Neural progenitor cell (in vitro differentiated cells): ENCODE measurements at regions not wholly inside any gene's neighbourhood (a gene's known extent, or its start where the extent isn't known, plus 50 kb on each side); places are given as distances from the start of the nearest gene placed in this dataset.
"Not testable (repeated sequence)": the region's sequence is repeated elsewhere in the genome, so short reads cannot be mapped to it uniquely, and the experiment has no call there.

ENCODE experiments used
- DNase-seq: peaks from one replicate; pipeline ENCODE4 v3.0.0-alpha.2; 2016; ENCODE audit warnings: low spot score
- H2AFZ ChIP-seq: fragments of 200-600 bp; sonication (generic); replicated peaks from 2 replicates; pipeline ENCODE4 v1.6.1; 2016; ENCODE audit warnings: antibody characterized with exemption
- H3F3A ChIP-seq: fragments of 200-600 bp; sonication (generic); 2 replicates; pipeline ENCODE4 v1.6.1; 2016; ENCODE audit warnings: antibody characterized with exemption, low read depth
- H3K27ac ChIP-seq: fragments of 200-600 bp; sonication (generic); 2 replicates; pipeline ENCODE4 v1.5.1; 2016; ENCODE audit warnings: mild to moderate bottlenecking
- H3K27me3 ChIP-seq: fragments of 200-600 bp; sonication (generic); 2 replicates; pipeline ENCODE4 v1.6.1; 2016; ENCODE audit warnings: mild to moderate bottlenecking, moderate library complexity
- H3K36me3 ChIP-seq: fragments of 200-600 bp; sonication (generic); 2 replicates; pipeline ENCODE4 v1.5.1; 2016
- H3K4me1 ChIP-seq: fragments of 200-600 bp; sonication (generic); 2 replicates; pipeline ENCODE4 v1.6.1; 2016; ENCODE audit warnings: mixed run types
- H3K4me2 ChIP-seq: fragments of 200-600 bp; sonication (generic); 2 replicates; pipeline ENCODE4 v1.6.1; 2016
- H3K4me3 ChIP-seq: fragments of 200-600 bp; sonication (generic); 2 replicates; pipeline ENCODE4 v1.5.1; 2016
- H3K79me2 ChIP-seq: fragments of 200-600 bp; sonication (generic); 2 replicates; pipeline ENCODE4 v1.6.1; 2016; ENCODE audit warnings: low read depth
- H3K9ac ChIP-seq: fragments of 200-600 bp; sonication (generic); 2 replicates; pipeline ENCODE4 v1.6.1; 2016
- H3K9me3 ChIP-seq: fragments of 200-600 bp; sonication (generic); 2 replicates; pipeline ENCODE4 v1.5.1; 2016; ENCODE audit warnings: low read depth
- H4K20me1 ChIP-seq: fragments of 200-600 bp; sonication (generic); 2 replicates; pipeline ENCODE4 v1.6.1; 2016; ENCODE audit warnings: low read depth
- H3K27ac Mint-ChIP-seq: 3 replicates; pipeline ENCODE4 v1.8.0; 2021; ENCODE audit warnings: mixed read lengths
- H3K27me3 Mint-ChIP-seq: 2 replicates; pipeline ENCODE4 v1.8.0; 2022; ENCODE audit warnings: low read depth, mild to moderate bottlenecking, inconsistent platforms, moderate library complexity, mixed read lengths; ENCODE audit not compliant: insufficient read depth
- H3K36me3 Mint-ChIP-seq: 3 replicates; pipeline ENCODE4 v1.8.0; 2021; ENCODE audit warnings: mixed read lengths
- H3K4me1 Mint-ChIP-seq: 3 replicates; pipeline ENCODE4 v1.8.0; 2021; ENCODE audit warnings: mixed read lengths
- H3K4me3 Mint-ChIP-seq: 3 replicates; pipeline ENCODE4 v1.8.0; 2021; ENCODE audit warnings: mild to moderate bottlenecking, moderate library complexity, mixed read lengths
- H3K9me3 Mint-ChIP-seq: 3 replicates; pipeline ENCODE4 v1.8.0; 2020; ENCODE audit warnings: mixed read lengths
- EZH2 ChIP-seq: fragments of 200-600 bp; sonication (generic); IDR thresholded peaks from 2 replicates; pipeline ENCODE4 v1.6.1; 2017; ENCODE audit warnings: antibody characterized with exemption, mild to moderate bottlenecking, moderate library complexity
- EZH2phosphoT487 ChIP-seq: fragments of 200-600 bp; sonication (generic); IDR thresholded peaks from 2 replicates; pipeline ENCODE4 v1.6.1; 2017; ENCODE audit warnings: antibody characterized with exemption
- TF ChIP-seq, protein P1 (sequence below): fragments of 200-600 bp; sonication (generic); IDR thresholded peaks from 2 replicates; pipeline ENCODE4 v1.5.1; 2017; ENCODE audit warnings: antibody characterized with exemption, mild to moderate bottlenecking

- H3K4me1 Mint-ChIP-seq = no peaks in the 10 kb centered on the region
- Histone ChIP-seq H3K27me3 (no peaks in the 10 kb centered on the region), H3K9ac (no peak overlapping the region), H3K4me1 (no peaks in the 10 kb centered on the region), H3K9me3 (no peaks in the 10 kb centered on the region), H3K36me3 (no peaks in the 10 kb centered on the region), H4K20me1 (no peaks in the 10 kb centered on the region), H3K4me3 (no peak overlapping the region), H3K27ac (no peak overlapping the region), H3K79me2 (no peaks in the 10 kb centered on the region), H3F3A (no peaks in the 10 kb centered on the region), H2AFZ (no peak overlapping the region), H3K4me2 (no peak overlapping the region)
- H3K36me3 Mint-ChIP-seq = no peaks in the 10 kb centered on the region
- peaks cover 2% of the 10 kb centered on the region for H3K27me3 Mint-ChIP-seq
- no peak overlapping the region for H3K4me3 Mint-ChIP-seq
- H3K27ac Mint-ChIP-seq = no peak overlapping the region
- TF ChIP-seq, protein P1, sequence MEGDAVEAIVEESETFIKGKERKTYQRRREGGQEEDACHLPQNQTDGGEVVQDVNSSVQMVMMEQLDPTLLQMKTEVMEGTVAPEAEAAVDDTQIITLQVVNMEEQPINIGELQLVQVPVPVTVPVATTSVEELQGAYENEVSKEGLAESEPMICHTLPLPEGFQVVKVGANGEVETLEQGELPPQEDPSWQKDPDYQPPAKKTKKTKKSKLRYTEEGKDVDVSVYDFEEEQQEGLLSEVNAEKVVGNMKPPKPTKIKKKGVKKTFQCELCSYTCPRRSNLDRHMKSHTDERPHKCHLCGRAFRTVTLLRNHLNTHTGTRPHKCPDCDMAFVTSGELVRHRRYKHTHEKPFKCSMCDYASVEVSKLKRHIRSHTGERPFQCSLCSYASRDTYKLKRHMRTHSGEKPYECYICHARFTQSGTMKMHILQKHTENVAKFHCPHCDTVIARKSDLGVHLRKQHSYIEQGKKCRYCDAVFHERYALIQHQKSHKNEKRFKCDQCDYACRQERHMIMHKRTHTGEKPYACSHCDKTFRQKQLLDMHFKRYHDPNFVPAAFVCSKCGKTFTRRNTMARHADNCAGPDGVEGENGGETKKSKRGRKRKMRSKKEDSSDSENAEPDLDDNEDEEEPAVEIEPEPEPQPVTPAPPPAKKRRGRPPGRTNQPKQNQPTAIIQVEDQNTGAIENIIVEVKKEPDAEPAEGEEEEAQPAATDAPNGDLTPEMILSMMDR = no peak
- no peak for TF ChIP-seq EZH2
- no peak for TF ChIP-seq EZH2phosphoT487
- H3K9me3 Mint-ChIP-seq = peaks cover 4% of the 10 kb centered on the region
- no peak for DNase-seq
Observed at GRCh38 chr10:22780474-22780885, 66.1 kb upstream of the PIP4K2A start.

DNA sequence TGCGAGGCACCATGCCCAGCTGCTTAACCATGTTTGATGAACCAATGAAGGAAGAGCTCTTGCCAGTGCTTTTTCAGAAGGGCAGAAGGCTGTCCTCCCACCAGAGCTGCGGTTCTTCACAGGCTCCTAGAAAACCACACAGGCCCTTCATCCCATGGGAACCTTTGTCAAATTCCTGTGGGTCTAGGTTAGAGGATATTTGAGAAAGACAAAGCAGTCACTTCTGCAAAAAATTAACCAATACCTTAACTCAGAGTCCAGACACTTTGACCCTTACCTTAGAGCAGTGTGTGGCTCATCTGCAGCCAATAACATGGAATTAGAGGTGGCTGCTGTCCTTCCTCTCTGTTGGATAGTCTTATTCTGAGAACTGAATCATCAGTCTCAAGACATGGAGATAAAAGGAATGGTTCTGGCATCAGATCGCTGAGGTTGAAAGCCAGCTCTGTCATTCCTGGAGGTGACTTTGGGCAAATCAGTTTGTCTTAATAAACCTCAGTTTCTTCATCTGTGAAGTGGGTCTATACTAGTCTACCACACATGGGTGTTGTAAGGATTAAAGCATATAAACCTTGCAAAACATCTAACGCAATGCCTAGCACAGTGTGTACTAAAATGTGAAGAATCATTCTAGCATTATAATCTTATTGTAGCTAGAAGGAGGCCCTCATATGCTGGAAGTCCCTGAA is 65.1 kb upstream of the PIP4K2A start:
- Histone ChIP-seq H3K27me3 (no peaks in the 10 kb centered on the region), H2AFZ (no peak overlapping the region), H4K20me1 (no peaks in the 10 kb centered on the region), H3K9me3 (no peaks in the 10 kb centered on the region), H3K4me1 (no peaks in the 10 kb centered on the region), H3F3A (no peaks in the 10 kb centered on the region), H3K9ac (no peak overlapping the region), H3K4me2 (no peak overlapping the region), H3K27ac (no peak overlapping the region), H3K79me2 (no peaks in the 10 kb centered on the region), H3K4me3 (no peak overlapping the region), H3K36me3 (no peaks in the 10 kb centered on the region)
- Mint-ChIP-seq H3K4me3 (no peak overlapping the region), H3K36me3 (no peaks in the 10 kb centered on the region), H3K4me1 (no peaks in the 10 kb centered on the region), H3K9me3 (peaks cover 4% of the 10 kb centered on the region), H3K27ac (no peak overlapping the region), H3K27me3 (peaks cover 2% of the 10 kb centered on the region)
- TF ChIP-seq EZH2phosphoT487 (no peak), EZH2 (no peak)
- TF ChIP-seq, protein P1 = no peak
- DNase-seq = no peak

DNA sequence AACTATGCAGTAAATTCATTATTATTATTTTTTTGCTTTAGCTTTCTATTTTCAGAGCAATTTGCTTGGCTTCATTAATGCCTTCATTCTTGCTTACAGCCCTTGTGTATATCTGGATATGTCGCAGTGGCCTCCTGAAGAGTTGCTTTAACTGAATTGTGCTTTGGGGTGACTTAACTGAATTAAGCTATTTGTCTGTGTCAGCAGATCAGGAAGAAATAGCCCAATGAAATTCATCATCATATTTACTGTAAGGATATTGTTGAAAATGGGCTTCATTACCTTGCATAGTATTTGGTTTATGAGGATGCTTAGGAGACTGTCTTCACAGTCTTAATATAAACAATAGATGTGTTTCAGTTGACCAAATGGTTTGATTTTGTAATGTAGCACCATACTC is 59.7 kb upstream of the PIP4K2A start:
- no peak for DNase-seq
- no peak overlapping the region for H3K4me2 ChIP-seq
- no peak overlapping the region for H3K9ac ChIP-seq
- H3K4me3 ChIP-seq = no peak overlapping the region
- H3K9me3 Mint-ChIP-seq = peaks cover 4% of the 10 kb centered on the region
- H3K27me3 Mint-ChIP-seq = peaks cover 1% of the 10 kb centered on the region
- no peak overlapping the region for H3K27ac Mint-ChIP-seq
- no peaks in the 10 kb centered on the region for H3K4me1 ChIP-seq
- no peaks in the 10 kb centered on the region for H3K9me3 ChIP-seq
- no peak for TF ChIP-seq EZH2
- H4K20me1 ChIP-seq = no peaks in the 10 kb centered on the region
- H3K36me3 Mint-ChIP-seq = no peaks in the 10 kb centered on the region
- no peak overlapping the region for H3K4me3 Mint-ChIP-seq
- H3K4me1 Mint-ChIP-seq = no peaks in the 10 kb centered on the region
- H3F3A ChIP-seq = no peaks in the 10 kb centered on the region
- H3K36me3 ChIP-seq = no peaks in the 10 kb centered on the region
- no peaks in the 10 kb centered on the region for H3K27me3 ChIP-seq
- H3K27ac ChIP-seq = no peak overlapping the region
- H2AFZ ChIP-seq = no peak overlapping the region
- no peaks in the 10 kb centered on the region for H3K79me2 ChIP-seq

DNA sequence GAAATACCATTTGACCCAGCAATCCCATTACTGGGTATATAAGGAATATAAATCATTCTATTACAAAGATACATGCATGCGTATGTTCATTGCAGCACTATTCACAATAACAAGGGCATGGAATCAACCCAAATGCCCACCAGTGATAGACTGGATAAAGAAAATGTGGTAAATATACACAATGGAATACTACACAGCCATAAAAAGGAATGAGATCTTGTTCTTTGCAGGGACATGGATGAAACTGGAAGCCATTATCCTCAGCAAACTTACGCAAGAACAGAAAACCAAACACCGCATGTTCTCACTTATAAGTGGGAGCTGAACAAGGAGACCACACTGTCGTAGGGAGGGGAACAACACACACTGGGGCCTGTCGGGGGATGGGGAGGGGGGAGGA is 57.3 kb upstream of the PIP4K2A start:
- not testable (repeated sequence) for H3K9me3 ChIP-seq, H3K4me2 ChIP-seq, H3K9ac ChIP-seq, H3K36me3 Mint-ChIP-seq, H3K4me3 ChIP-seq, H2AFZ ChIP-seq, H3K36me3 ChIP-seq, H4K20me1 ChIP-seq, H3K27me3 Mint-ChIP-seq, H3K79me2 ChIP-seq, H3K27ac Mint-ChIP-seq, DNase-seq, H3K4me1 ChIP-seq, H3K4me1 Mint-ChIP-seq, H3K9me3 Mint-ChIP-seq, H3K4me3 Mint-ChIP-seq, H3K27ac ChIP-seq, H3K27me3 ChIP-seq, H3F3A ChIP-seq
